ENCODE measurements at regions not wholly inside any gene's neighbourhood (a gene's known extent, or its start where the extent isn't known, plus 50 kb on each side); places are given as distances from the start of the nearest gene placed in this dataset.

DNA sequence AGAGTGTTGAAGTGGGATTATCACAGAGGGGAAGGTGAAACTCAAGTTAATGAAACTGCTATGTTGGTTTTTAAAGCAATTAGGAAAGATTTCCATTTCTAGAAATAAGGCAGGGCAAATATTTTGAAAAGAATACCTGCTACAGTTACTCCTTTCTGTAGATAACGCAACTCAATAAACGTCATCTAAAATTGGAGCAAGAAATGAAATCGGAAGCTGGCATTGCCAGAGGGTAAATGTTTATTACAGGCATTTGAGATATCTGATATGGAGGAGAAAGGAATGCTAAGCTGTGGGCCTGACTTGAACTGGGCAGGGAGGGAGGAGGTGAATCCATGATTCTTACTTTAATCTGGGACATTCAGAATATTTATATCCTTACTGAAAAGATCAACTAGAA lies 217.0 kb upstream of the ADARB2 start:
- WGBS, 2 donors (ENCODE audit: low coverage in 1 of 2), result 40 to 57% methylated on average over 1 to 3 of the region's 3 CpGs
- H3K9me3 ChIP-seq, result no peaks in the 10 kb centered on the region
- H3K27ac ChIP-seq, result no peak overlapping the region
- no peak overlapping the region for H3K4me3 ChIP-seq
- TF ChIP-seq, protein P1, sequence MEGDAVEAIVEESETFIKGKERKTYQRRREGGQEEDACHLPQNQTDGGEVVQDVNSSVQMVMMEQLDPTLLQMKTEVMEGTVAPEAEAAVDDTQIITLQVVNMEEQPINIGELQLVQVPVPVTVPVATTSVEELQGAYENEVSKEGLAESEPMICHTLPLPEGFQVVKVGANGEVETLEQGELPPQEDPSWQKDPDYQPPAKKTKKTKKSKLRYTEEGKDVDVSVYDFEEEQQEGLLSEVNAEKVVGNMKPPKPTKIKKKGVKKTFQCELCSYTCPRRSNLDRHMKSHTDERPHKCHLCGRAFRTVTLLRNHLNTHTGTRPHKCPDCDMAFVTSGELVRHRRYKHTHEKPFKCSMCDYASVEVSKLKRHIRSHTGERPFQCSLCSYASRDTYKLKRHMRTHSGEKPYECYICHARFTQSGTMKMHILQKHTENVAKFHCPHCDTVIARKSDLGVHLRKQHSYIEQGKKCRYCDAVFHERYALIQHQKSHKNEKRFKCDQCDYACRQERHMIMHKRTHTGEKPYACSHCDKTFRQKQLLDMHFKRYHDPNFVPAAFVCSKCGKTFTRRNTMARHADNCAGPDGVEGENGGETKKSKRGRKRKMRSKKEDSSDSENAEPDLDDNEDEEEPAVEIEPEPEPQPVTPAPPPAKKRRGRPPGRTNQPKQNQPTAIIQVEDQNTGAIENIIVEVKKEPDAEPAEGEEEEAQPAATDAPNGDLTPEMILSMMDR (IDR thresholded peaks at IDR 0.05), result no peak
- TF ChIP-seq POLR2A (IDR thresholded peaks at IDR 0.05), result no peak
- no peak for TF ChIP-seq POLR2AphosphoS5 (IDR thresholded peaks at IDR 0.05)
- TF ChIP-seq EP300 (IDR thresholded peaks at IDR 0.05), result no peak
- H3K4me1 ChIP-seq, result no peaks in the 10 kb centered on the region
- peaks cover 4% of the 10 kb centered on the region for H3K27me3 ChIP-seq
- no peaks in the 10 kb centered on the region for H3K36me3 ChIP-seq
- no peak for ATAC-seq

DNA sequence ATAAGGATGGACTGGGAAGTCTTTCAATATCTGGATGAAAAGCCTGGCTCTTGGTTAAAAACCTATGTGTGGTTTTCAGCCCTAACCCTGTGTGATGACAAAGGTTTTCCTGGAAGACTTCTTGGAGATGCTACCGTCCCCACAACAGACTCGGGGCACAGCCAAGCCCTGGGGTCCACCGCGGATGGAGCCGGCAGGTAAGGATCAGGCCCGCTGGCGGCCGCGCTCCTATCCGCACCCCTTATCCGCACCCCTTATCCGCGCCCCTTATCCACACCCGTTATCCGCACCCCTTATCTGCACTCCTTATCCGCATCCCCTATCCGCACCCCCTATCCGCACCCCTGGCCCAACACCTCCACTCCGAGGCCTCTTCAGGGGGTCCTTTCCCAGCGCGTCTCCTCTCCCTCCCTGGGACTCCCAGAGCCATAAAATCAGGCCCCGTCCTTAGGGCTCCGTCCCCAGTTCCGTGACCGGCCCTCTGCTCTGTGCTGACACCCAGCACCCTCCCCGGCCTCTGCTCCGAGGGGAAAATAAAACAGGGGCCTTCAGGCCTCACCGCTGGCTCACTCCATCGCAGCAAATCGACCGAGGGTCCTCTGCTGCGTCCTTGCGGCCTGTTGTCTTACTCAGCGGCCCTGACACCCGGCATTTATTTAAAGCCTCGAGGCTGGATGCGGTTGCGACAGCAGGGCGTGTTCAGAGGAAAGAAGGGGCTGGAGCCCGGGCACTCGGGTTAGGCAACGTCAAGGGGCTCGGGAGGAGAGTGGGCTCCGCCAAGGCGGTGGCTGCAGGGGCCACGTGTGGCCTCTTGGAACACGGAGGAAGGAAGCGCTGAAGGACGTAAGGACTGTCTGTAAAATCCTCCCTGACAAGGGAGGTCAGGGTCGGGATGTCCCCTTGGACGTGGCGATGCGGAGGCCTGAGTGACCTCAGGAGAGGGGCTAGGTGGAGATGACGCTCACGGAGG lies 215.1 kb upstream of the ADARB2 start:
- Histone ChIP-seq H3K4me3 (no peak overlapping the region), H3K36me3 (no peaks in the 10 kb centered on the region), H3K4me1 (no peaks in the 10 kb centered on the region), H3K9me3 (no peaks in the 10 kb centered on the region), H3K27me3 (peaks cover 4% of the 10 kb centered on the region), H3K27ac (no peak overlapping the region)
- ATAC-seq, result no peak
- TF ChIP-seq EP300 (IDR thresholded peaks at IDR 0.05), result no peak
- TF ChIP-seq POLR2AphosphoS5 (IDR thresholded peaks at IDR 0.05), result no peak
- TF ChIP-seq, protein P1 (IDR thresholded peaks at IDR 0.05), result no peak
- TF ChIP-seq POLR2A (IDR thresholded peaks at IDR 0.05), result no peak
- 94 to 95% methylated on average over 18 to 30 of the region's 55 CpGs for WGBS, 2 donors (ENCODE audit: low coverage in 1 of 2)

DNA sequence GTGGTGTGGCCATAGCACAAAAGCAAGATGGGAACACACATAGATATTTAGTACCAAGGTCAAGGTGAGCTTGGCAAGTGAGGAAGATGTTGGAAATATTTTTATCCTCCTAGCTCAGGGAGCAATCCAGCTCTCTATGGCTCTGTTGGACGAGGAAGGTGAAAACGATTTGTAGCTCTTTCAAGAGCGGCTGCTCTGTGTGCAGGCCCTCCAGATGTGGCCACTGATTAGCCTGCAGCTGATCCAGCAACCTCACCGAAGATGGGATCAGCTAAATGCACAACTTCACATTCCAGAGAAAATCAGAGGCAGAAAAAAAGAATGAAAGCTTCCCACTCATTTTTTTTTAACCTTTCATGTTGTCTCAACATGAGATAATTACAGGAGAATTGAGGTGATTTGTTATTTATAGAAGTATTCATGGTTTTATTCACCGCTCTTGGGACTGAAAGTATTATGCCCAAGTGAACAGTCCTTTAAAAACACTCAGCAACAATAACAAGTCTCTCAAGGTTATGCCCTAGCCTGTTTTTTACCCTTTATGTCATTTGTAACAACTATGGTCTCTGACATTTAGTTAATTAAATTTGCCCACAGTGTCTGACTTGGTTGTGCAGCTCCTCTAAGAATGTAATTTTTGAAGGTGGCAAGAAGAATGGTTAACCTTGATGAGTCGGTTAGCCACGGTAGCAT lies 213.6 kb upstream of the ADARB2 start:
- ATAC-seq, result no peak

DNA sequence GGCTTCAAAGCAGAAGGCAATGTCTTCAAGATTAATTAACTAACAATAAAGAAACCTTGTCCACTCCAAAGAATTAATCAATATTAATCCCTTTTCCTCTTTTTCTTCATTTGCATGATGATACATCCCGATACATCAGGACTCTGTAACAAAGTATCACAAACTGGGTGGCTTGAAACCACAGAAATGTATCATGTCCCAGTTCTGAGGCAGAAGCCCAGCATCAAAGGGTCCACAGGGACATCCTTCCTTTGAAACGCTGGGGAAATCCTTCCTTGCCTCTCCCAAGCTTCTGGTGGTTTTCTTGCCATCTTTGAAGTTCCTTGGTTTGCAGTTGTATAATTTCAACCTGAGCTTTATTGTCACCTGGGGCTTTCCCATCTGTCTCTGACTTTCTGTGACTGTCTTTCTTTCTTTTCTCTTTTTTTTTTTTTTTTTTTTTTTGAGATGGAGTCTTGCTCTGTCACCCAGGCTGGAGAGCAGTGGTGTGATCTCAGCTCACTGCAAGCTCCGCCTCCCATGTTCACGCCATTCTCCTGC lies 210.2 kb upstream of the ADARB2 start:
- no peak for TF ChIP-seq POLR2A (IDR thresholded peaks at IDR 0.05)
- no peak for TF ChIP-seq EP300 (IDR thresholded peaks at IDR 0.05)
- no peak for TF ChIP-seq POLR2AphosphoS5 (IDR thresholded peaks at IDR 0.05)
- TF ChIP-seq, protein P1 (IDR thresholded peaks at IDR 0.05), result no peak

More for the DNA sequence above, 213.6 kb upstream of the ADARB2 start:
- H3K36me3 ChIP-seq, result no peaks in the 10 kb centered on the region
- WGBS, 2 donors (ENCODE audit: low coverage in 1 of 2), result 69 to 76% methylated on average over 7 of the region's 7 CpGs
- TF ChIP-seq EP300 (IDR thresholded peaks at IDR 0.05), result no peak
- TF ChIP-seq, protein P1 (IDR thresholded peaks at IDR 0.05), result no peak
- TF ChIP-seq POLR2A (IDR thresholded peaks at IDR 0.05), result no peak
- no peak for TF ChIP-seq POLR2AphosphoS5 (IDR thresholded peaks at IDR 0.05)
- no peak overlapping the region for H3K27ac ChIP-seq
- peaks cover 7% of the 10 kb centered on the region for H3K27me3 ChIP-seq
- no peak overlapping the region for H3K4me3 ChIP-seq
- H3K9me3 ChIP-seq, result no peaks in the 10 kb centered on the region
- no peaks in the 10 kb centered on the region for H3K4me1 ChIP-seq

More for the DNA sequence above, 210.2 kb upstream of the ADARB2 start:
- Histone ChIP-seq H3K27ac (no peak overlapping the region), H3K27me3 (peaks cover 26% of the 10 kb centered on the region), H3K9me3 (no peaks in the 10 kb centered on the region), H3K36me3 (no peaks in the 10 kb centered on the region), H3K4me3 (no peak overlapping the region), H3K4me1 (no peaks in the 10 kb centered on the region)
- ATAC-seq, result no peak
- WGBS, 2 donors (ENCODE audit: low coverage in 1 of 2), result 73 to 100% methylated on average over 2 of the region's 4 CpGs
